GM23338 (cell line): ENCODE measurements at regions not wholly inside any gene's neighbourhood (a gene's known extent, or its start where the extent isn't known, plus 50 kb on each side); places are given as distances from the start of the nearest gene placed in this dataset.

ENCODE experiments used
- ATAC-seq: fragments of 200-7000 bp; cut with Tn5 transposase; 3 replicates; pipeline ENCODE4 v1.9.1; 2020
- DNase-seq: peaks from one replicate; pipeline ENCODE4 v3.0.0-alpha.2; 2015; ENCODE audit warnings: low spot score
- H2AFZ ChIP-seq: fragments of 200-600 bp; sonication (generic); 2 replicates; pipeline ENCODE4 v1.8.0; 2016; ENCODE audit warnings: antibody characterized with exemption, mild to moderate bottlenecking, moderate library complexity
- H3F3A ChIP-seq: fragments of 200-600 bp; sonication (generic); replicated peaks from 2 replicates; pipeline ENCODE4 v1.8.0; 2017; ENCODE audit warnings: antibody characterized with exemption, mixed run types, low read depth
- H3K27ac ChIP-seq: fragments of 200-600 bp; sonication (generic); 2 replicates; pipeline ENCODE4 v1.6.1; 2016; ENCODE audit warnings: low read depth
- H3K27me3 ChIP-seq: fragments of 200-600 bp; sonication (generic); 2 replicates; pipeline ENCODE4 v1.8.0; 2016; ENCODE audit warnings: mild to moderate bottlenecking, mixed run types, moderate library complexity; ENCODE audit not compliant: insufficient read depth
- H3K36me3 ChIP-seq: fragments of 200-600 bp; sonication (generic); 2 replicates; pipeline ENCODE4 v1.8.0; 2016; ENCODE audit warnings: mild to moderate bottlenecking; ENCODE audit not compliant: insufficient read depth
- H3K4me1 ChIP-seq: fragments of 200-600 bp; sonication (generic); 2 replicates; pipeline ENCODE4 v1.8.0; 2016; ENCODE audit warnings: mild to moderate bottlenecking, moderate library complexity; ENCODE audit not compliant: insufficient read depth
- H3K4me2 ChIP-seq: fragments of 200-600 bp; sonication (generic); 2 replicates; pipeline ENCODE4 v1.7.1; 2017; ENCODE audit warnings: mixed run types
- H3K4me3 ChIP-seq: fragments of 200-600 bp; sonication (generic); 2 replicates; pipeline ENCODE4 v1.6.1; 2016; ENCODE audit warnings: mixed run types
- H3K79me2 ChIP-seq: fragments of 200-600 bp; sonication (generic); replicated peaks from 2 replicates; pipeline ENCODE4 v1.8.0; 2017; ENCODE audit warnings: mild to moderate bottlenecking; ENCODE audit not compliant: insufficient read depth
- H3K9me2 ChIP-seq: fragments of 200-600 bp; sonication (generic); 2 replicates; pipeline ENCODE4 v1.8.0; 2017; ENCODE audit not compliant: insufficient read depth
- H4K20me1 ChIP-seq: fragments of 200-600 bp; sonication (generic); replicated peaks from 2 replicates; pipeline ENCODE4 v1.8.0; 2017; ENCODE audit warnings: mild to moderate bottlenecking; ENCODE audit not compliant: insufficient read depth
- H3K27ac Mint-ChIP-seq: 2 replicates; pipeline ENCODE4 v1.8.0; 2020; ENCODE audit warnings: inconsistent platforms, mild to moderate bottlenecking, moderate library complexity, mixed read lengths
- H3K27me3 Mint-ChIP-seq: 3 replicates; pipeline ENCODE4 v1.8.0; 2022; ENCODE audit warnings: low read depth, mild to moderate bottlenecking, moderate library complexity, mixed read lengths, inconsistent platforms; ENCODE audit not compliant: insufficient read depth, poor library complexity
- H3K36me3 Mint-ChIP-seq: 3 replicates; pipeline ENCODE4 v1.8.0; 2021; ENCODE audit warnings: low read depth, mild to moderate bottlenecking, inconsistent platforms, moderate library complexity, mixed read lengths
- H3K4me1 Mint-ChIP-seq: 3 replicates; pipeline ENCODE4 v1.8.0; 2020; ENCODE audit warnings: mild to moderate bottlenecking, inconsistent platforms, mixed read lengths
- H3K4me3 Mint-ChIP-seq: 3 replicates; pipeline ENCODE4 v1.8.0; 2021; ENCODE audit warnings: moderate library complexity, mild to moderate bottlenecking, inconsistent platforms, mixed read lengths
- H3K9me3 Mint-ChIP-seq: 3 replicates; pipeline ENCODE4 v1.8.0; 2020; ENCODE audit warnings: moderate library complexity, mild to moderate bottlenecking, inconsistent platforms, mixed read lengths
- CREB1 ChIP-seq: fragments of 250-450 bp; sonication (Bioruptor Pico); IDR thresholded peaks from 2 replicates; pipeline ENCODE4 v1.5.0; 2020; ENCODE audit warnings: low read depth, mild to moderate bottlenecking, moderate library complexity
- CTCF ChIP-seq, 2 experiments: fragments of 200-600 bp in 1 of 2; sonication (generic) in 1 of 2; conservative IDR thresholded peaks; 2 replicates each; pipeline versions ENCODE4 v1.5.1 to v1.6.1; 2016 to 2017; ENCODE audit warnings: antibody characterized with exemption in 2 of 2, low read depth in 2 of 2, mild to moderate bottlenecking in 2 of 2, moderate library complexity in 1 of 2
- EZH2 ChIP-seq: fragments of 200-600 bp; sonication (generic); IDR thresholded peaks from one replicate; pipeline ENCODE4 v1.8.0; 2017; ENCODE audit warnings: antibody characterized with exemption, mild to moderate bottlenecking, low read depth; ENCODE audit not compliant: unreplicated experiment
- EZH2phosphoT487 ChIP-seq: fragments of 200-600 bp; sonication (generic); IDR thresholded peaks from one replicate; pipeline ENCODE4 v1.8.1; 2018; ENCODE audit warnings: antibody characterized with exemption; ENCODE audit not compliant: unreplicated experiment
- JUNB ChIP-seq: IDR thresholded peaks from one replicate; pipeline ENCODE4 v1.6.1; 2016; ENCODE audit warnings: antibody characterized with exemption; ENCODE audit not compliant: unreplicated experiment
- NANOG ChIP-seq: IDR thresholded peaks from 2 replicates; pipeline ENCODE4 v1.6.1; 2016; ENCODE audit warnings: antibody characterized with exemption, borderline replicate concordance
- STAT1 ChIP-seq: IDR thresholded peaks from one replicate; pipeline ENCODE4 v1.6.1; 2016; ENCODE audit warnings: antibody characterized with exemption; ENCODE audit not compliant: unreplicated experiment
- ZNF114 ChIP-seq: fragments of 250-450 bp; sonication (Bioruptor Pico); IDR thresholded peaks from 2 replicates; pipeline ENCODE4 v1.5.0; 2020; ENCODE audit warnings: mild to moderate bottlenecking, moderate library complexity
- ZNF331 ChIP-seq: fragments of 250-450 bp; sonication (Bioruptor Pico); IDR thresholded peaks from 2 replicates; pipeline ENCODE4 v1.5.0; 2020; ENCODE audit warnings: low read depth, mild to moderate bottlenecking, moderate library complexity
- TF ChIP-seq, protein P1 (sequence below): fragments of 250-450 bp; sonication (Bioruptor Pico); IDR thresholded peaks from 2 replicates; pipeline ENCODE4 v1.5.0; 2020; ENCODE audit warnings: mild to moderate bottlenecking, moderate library complexity

GRCh38 chr13:44679597-44679996, 103.5 kb upstream of the TSC22D1 start:
- no peak overlapping the region for H3K4me3 Mint-ChIP-seq
- TF ChIP-seq CREB1 (CRISPR knock-in tag), result no peak
- TF ChIP-seq JUNB, result no peak
- TF ChIP-seq, protein P1, sequence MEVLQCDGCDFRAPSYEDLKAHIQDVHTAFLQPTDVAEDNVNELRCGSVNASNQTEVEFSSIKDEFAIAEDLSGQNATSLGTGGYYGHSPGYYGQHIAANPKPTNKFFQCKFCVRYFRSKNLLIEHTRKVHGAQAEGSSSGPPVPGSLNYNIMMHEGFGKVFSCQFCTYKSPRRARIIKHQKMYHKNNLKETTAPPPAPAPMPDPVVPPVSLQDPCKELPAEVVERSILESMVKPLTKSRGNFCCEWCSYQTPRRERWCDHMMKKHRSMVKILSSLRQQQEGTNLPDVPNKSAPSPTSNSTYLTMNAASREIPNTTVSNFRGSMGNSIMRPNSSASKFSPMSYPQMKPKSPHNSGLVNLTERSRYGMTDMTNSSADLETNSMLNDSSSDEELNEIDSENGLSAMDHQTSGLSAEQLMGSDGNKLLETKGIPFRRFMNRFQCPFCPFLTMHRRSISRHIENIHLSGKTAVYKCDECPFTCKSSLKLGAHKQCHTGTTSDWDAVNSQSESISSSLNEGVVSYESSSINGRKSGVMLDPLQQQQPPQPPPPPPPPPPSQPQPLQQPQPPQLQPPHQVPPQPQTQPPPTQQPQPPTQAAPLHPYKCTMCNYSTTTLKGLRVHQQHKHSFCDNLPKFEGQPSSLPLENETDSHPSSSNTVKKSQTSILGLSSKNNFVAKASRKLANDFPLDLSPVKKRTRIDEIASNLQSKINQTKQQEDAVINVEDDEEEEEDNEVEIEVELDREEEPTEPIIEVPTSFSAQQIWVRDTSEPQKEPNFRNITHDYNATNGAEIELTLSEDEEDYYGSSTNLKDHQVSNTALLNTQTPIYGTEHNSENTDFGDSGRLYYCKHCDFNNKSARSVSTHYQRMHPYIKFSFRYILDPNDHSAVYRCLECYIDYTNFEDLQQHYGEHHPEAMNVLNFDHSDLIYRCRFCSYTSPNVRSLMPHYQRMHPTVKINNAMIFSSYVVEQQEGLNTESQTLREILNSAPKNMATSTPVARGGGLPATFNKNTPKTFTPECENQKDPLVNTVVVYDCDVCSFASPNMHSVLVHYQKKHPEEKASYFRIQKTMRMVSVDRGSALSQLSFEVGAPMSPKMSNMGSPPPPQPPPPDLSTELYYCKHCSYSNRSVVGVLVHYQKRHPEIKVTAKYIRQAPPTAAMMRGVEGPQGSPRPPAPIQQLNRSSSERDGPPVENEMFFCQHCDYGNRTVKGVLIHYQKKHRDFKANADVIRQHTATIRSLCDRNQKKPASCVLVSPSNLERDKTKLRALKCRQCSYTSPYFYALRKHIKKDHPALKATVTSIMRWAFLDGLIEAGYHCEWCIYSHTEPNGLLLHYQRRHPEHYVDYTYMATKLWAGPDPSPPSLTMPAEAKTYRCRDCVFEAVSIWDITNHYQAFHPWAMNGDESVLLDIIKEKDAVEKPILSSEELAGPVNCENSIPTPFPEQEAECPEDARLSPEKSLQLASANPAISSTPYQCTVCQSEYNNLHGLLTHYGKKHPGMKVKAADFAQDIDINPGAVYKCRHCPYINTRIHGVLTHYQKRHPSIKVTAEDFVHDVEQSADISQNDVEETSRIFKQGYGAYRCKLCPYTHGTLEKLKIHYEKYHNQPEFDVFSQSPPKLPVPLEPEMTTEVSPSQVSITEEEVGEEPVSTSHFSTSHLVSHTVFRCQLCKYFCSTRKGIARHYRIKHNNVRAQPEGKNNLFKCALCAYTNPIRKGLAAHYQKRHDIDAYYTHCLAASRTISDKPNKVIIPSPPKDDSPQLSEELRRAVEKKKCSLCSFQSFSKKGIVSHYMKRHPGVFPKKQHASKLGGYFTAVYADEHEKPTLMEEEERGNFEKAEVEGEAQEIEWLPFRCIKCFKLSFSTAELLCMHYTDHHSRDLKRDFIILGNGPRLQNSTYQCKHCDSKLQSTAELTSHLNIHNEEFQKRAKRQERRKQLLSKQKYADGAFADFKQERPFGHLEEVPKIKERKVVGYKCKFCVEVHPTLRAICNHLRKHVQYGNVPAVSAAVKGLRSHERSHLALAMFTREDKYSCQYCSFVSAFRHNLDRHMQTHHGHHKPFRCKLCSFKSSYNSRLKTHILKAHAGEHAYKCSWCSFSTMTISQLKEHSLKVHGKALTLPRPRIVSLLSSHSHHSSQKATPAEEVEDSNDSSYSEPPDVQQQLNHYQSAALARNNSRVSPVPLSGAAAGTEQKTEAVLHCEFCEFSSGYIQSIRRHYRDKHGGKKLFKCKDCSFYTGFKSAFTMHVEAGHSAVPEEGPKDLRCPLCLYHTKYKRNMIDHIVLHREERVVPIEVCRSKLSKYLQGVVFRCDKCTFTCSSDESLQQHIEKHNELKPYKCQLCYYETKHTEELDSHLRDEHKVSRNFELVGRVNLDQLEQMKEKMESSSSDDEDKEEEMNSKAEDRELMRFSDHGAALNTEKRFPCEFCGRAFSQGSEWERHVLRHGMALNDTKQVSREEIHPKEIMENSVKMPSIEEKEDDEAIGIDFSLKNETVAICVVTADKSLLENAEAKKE, result no peak
- TF ChIP-seq EZH2phosphoT487, result no peak
- TF ChIP-seq ZNF331 (CRISPR knock-in tag), result no peak
- TF ChIP-seq CTCF (conservative IDR thresholded peaks at IDR 0.05; ENCODE audit: low read depth in 2 of 2), result no peak
- no peak for TF ChIP-seq EZH2
- no peak for TF ChIP-seq NANOG
- TF ChIP-seq ZNF114, result no peak
- TF ChIP-seq STAT1, result no peak
- H3K4me1 Mint-ChIP-seq, result peaks cover 2% of the 10 kb centered on the region; the same call in 2 of the 3 replicates
- H2AFZ ChIP-seq, result no peak overlapping the region
- no peak overlapping the region for H3K27ac ChIP-seq
- 0 out of 2 replicates have a peak, but pooled peaks cover 3% of the 10 kb centered on the region for H3K9me2 ChIP-seq
- H3K27me3 Mint-ChIP-seq, result peaks cover 4% of the 10 kb centered on the region
- no peaks in the 10 kb centered on the region for H3F3A ChIP-seq
- no peak overlapping the region for H3K27ac Mint-ChIP-seq
- H3K4me3 ChIP-seq, result no peak overlapping the region
- H3K36me3 ChIP-seq, result 0 out of 2 replicates have a peak, but pooled peaks cover 6% of the 10 kb centered on the region
- H3K4me2 ChIP-seq, result no peak overlapping the region
- H3K36me3 Mint-ChIP-seq, result peaks cover 20% of the 10 kb centered on the region
- DNase-seq (no peak), ATAC-seq (no peak)
- H3K79me2 ChIP-seq, result no peaks in the 10 kb centered on the region
- H3K27me3 ChIP-seq, result no peaks in the 10 kb centered on the region
- no peaks in the 10 kb centered on the region for H3K4me1 ChIP-seq
- peaks cover 28% of the 10 kb centered on the region for H3K9me3 Mint-ChIP-seq
- no peaks in the 10 kb centered on the region for H4K20me1 ChIP-seq
